Nephron (organoid): ENCODE measurements at regions not wholly inside any gene's neighbourhood (a gene's known extent, or its start where the extent isn't known, plus 50 kb on each side); places are given as distances from the start of the nearest gene placed in this dataset.

ENCODE experiments used
- H3K27ac Mint-ChIP-seq, 3 experiments: 2 replicates each; pipeline ENCODE4 v1.8.0; 2020; ENCODE audit warnings: mixed read lengths in 3 of 3, mild to moderate bottlenecking in 2 of 3, moderate library complexity in 1 of 3
- H3K27me3 Mint-ChIP-seq: 2 replicates; pipeline ENCODE4 v1.8.0; 2021; ENCODE audit warnings: low read depth, mild to moderate bottlenecking, moderate library complexity, mixed read lengths
- H3K36me3 Mint-ChIP-seq: 2 replicates; pipeline ENCODE4 v1.8.0; 2020; ENCODE audit warnings: low read depth, mixed read lengths
- H3K4me1 Mint-ChIP-seq: 2 replicates; pipeline ENCODE4 v1.8.0; 2020; ENCODE audit warnings: mixed read lengths
- H3K4me3 Mint-ChIP-seq, 3 experiments: 2 replicates each; pipeline ENCODE4 v1.8.0; 2020; ENCODE audit warnings: mild to moderate bottlenecking in 3 of 3, mixed read lengths in 3 of 3, moderate library complexity in 2 of 3
- H3K9me3 Mint-ChIP-seq: 2 replicates; pipeline ENCODE4 v1.8.0; 2020; ENCODE audit warnings: mixed read lengths
- CTCF ChIP-seq, 3 experiments: fragments of 200-600 bp; sonication (generic); IDR thresholded peaks; one replicate each; pipeline ENCODE4 v1.5.0; 2021; ENCODE audit warnings: antibody characterized with exemption in 3 of 3; ENCODE audit not compliant: unreplicated experiment in 3 of 3

- no peaks in the 10 kb centered on the region for H3K4me1 Mint-ChIP-seq
- no peak overlapping the region for H3K27ac Mint-ChIP-seq
- H3K9me3 Mint-ChIP-seq = no peaks in the 10 kb centered on the region
- no peak overlapping the region for H3K4me3 Mint-ChIP-seq
- H3K27me3 Mint-ChIP-seq = peaks cover 16% of the 10 kb centered on the region
- no peaks in the 10 kb centered on the region for H3K36me3 Mint-ChIP-seq
- no peak for TF ChIP-seq CTCF (IDR thresholded peaks at IDR 0.05; ENCODE audit: unreplicated experiment in 3 of 3)
Measured at GRCh38 chr3:13213490-13213889, 140.3 kb upstream of the IQSEC1 start.

- no peak for TF ChIP-seq CTCF (IDR thresholded peaks at IDR 0.05; ENCODE audit: unreplicated experiment in 3 of 3)
- Mint-ChIP-seq H3K27ac (no peak overlapping the region), H3K36me3 (no peaks in the 10 kb centered on the region), H3K9me3 (no peaks in the 10 kb centered on the region), H3K4me1 (no peaks in the 10 kb centered on the region), H3K27me3 (peaks cover 29% of the 10 kb centered on the region), H3K4me3 (no peak overlapping the region)
Measured at GRCh38 chr3:13211605-13212210, 138.5 kb upstream of the IQSEC1 start.

GRCh38 chr3:13210221-13210975 lies 137.2 kb upstream of the IQSEC1 start:
- Mint-ChIP-seq H3K4me1 (no peaks in the 10 kb centered on the region), H3K36me3 (no peaks in the 10 kb centered on the region), H3K27ac (no peak overlapping the region), H3K4me3 (no peak overlapping the region), H3K27me3 (peaks cover 30% of the 10 kb centered on the region), H3K9me3 (no peaks in the 10 kb centered on the region)
- TF ChIP-seq CTCF (IDR thresholded peaks at IDR 0.05; ENCODE audit: unreplicated experiment in 3 of 3) = no peak

- Mint-ChIP-seq H3K27ac (no peak overlapping the region), H3K27me3 (peaks cover 29% of the 10 kb centered on the region), H3K36me3 (no peaks in the 10 kb centered on the region), H3K4me3 (no peak overlapping the region), H3K9me3 (no peaks in the 10 kb centered on the region), H3K4me1 (no peaks in the 10 kb centered on the region)
- TF ChIP-seq CTCF (IDR thresholded peaks at IDR 0.05; ENCODE audit: unreplicated experiment in 3 of 3) = no peak
Measured at GRCh38 chr3:13209634-13209997, 136.4 kb upstream of the IQSEC1 start.

GRCh38 chr3:13208706-13209633 lies 135.7 kb upstream of the IQSEC1 start:
- H3K27ac Mint-ChIP-seq = no peak overlapping the region
- TF ChIP-seq CTCF (IDR thresholded peaks at IDR 0.05; ENCODE audit: unreplicated experiment in 3 of 3) = no peak
- no peaks in the 10 kb centered on the region for H3K4me1 Mint-ChIP-seq
- no peaks in the 10 kb centered on the region for H3K36me3 Mint-ChIP-seq
- peaks cover 26% of the 10 kb centered on the region for H3K27me3 Mint-ChIP-seq
- H3K4me3 Mint-ChIP-seq = no peak overlapping the region
- no peaks in the 10 kb centered on the region for H3K9me3 Mint-ChIP-seq
